ENCODE measurements at regions not wholly inside any gene's neighbourhood (a gene's known extent, or its start where the extent isn't known, plus 50 kb on each side); places are given as distances from the start of the nearest gene placed in this dataset.

- Histone ChIP-seq H4K20me1 (ENCODE audit: insufficient read depth, low read length) (no peaks in the 10 kb centered on the region), H3K4me1 (ENCODE audit: low read length) (no peaks in the 10 kb centered on the region), H3K4me3 (ENCODE audit: low read length) (no peak overlapping the region), H3K27ac (ENCODE audit: low read length) (no peak overlapping the region), H3K9ac (ENCODE audit: low read length) (no peak overlapping the region), H3K4me2 (ENCODE audit: low read length) (no peak overlapping the region), H3K79me2 (ENCODE audit: low read length) (no peaks in the 10 kb centered on the region), H3K9me3 (ENCODE audit: insufficient read depth, low read length) (no peaks in the 10 kb centered on the region), H3K27me3 (ENCODE audit: low read depth, low read length) (peaks cover 9% of the 10 kb centered on the region), H2AFZ (ENCODE audit: low read depth, low read length) (no peak overlapping the region), H3K36me3 (replicated peaks; ENCODE audit: low read depth, low read length) (no peaks in the 10 kb centered on the region)
- TF ChIP-seq, protein P1, sequence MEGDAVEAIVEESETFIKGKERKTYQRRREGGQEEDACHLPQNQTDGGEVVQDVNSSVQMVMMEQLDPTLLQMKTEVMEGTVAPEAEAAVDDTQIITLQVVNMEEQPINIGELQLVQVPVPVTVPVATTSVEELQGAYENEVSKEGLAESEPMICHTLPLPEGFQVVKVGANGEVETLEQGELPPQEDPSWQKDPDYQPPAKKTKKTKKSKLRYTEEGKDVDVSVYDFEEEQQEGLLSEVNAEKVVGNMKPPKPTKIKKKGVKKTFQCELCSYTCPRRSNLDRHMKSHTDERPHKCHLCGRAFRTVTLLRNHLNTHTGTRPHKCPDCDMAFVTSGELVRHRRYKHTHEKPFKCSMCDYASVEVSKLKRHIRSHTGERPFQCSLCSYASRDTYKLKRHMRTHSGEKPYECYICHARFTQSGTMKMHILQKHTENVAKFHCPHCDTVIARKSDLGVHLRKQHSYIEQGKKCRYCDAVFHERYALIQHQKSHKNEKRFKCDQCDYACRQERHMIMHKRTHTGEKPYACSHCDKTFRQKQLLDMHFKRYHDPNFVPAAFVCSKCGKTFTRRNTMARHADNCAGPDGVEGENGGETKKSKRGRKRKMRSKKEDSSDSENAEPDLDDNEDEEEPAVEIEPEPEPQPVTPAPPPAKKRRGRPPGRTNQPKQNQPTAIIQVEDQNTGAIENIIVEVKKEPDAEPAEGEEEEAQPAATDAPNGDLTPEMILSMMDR (IDR thresholded peaks at IDR 0.05; ENCODE audit: low read depth, low read length) = no peak
- no peak for TF ChIP-seq EZH2phosphoT487 (IDR thresholded peaks at IDR 0.05; ENCODE audit: low read depth)
These were observed 240.2 kb upstream of the CSF3R start for GRCh38 chr1:36722871-36723270.

DNA sequence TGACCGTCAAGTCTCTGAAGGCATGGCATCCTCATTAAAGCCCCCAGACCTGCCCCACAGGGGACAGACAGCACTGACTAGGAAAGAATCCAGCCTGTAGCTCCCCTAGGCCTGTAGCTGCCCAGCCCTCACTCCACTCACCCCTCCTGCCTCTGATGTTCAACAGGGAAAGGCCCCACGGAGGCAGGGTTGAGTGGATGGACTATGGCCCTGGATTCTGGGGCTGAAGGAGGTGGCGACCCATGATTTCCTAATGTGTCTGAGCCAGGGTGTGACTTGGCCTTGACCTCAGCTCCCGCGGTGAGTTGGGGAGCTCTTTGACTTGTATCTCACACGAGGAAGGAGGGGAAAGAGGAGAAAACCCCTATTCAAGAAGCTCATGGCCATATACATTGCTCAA, 238.5 kb upstream of the CSF3R start:
- H3K4me2 ChIP-seq (ENCODE audit: low read length) = no peak overlapping the region
- H3K36me3 ChIP-seq (replicated peaks; ENCODE audit: low read depth, low read length) = no peaks in the 10 kb centered on the region
- no peaks in the 10 kb centered on the region for H3K9me3 ChIP-seq (ENCODE audit: insufficient read depth, low read length)
- H3K79me2 ChIP-seq (ENCODE audit: low read length) = no peaks in the 10 kb centered on the region
- H4K20me1 ChIP-seq (ENCODE audit: insufficient read depth, low read length) = no peaks in the 10 kb centered on the region
- H3K9ac ChIP-seq (ENCODE audit: low read length) = no peak overlapping the region
- H2AFZ ChIP-seq (ENCODE audit: low read depth, low read length) = no peak overlapping the region
- no peak for TF ChIP-seq EZH2phosphoT487 (IDR thresholded peaks at IDR 0.05; ENCODE audit: low read depth)
- TF ChIP-seq, protein P1 (IDR thresholded peaks at IDR 0.05; ENCODE audit: low read depth, low read length) = no peak
- no peak overlapping the region for H3K27ac ChIP-seq (ENCODE audit: low read length)
- H3K27me3 ChIP-seq (ENCODE audit: low read depth, low read length) = peaks cover 9% of the 10 kb centered on the region
- no peak overlapping the region for H3K4me3 ChIP-seq (ENCODE audit: low read length)
- H3K4me1 ChIP-seq (ENCODE audit: low read length) = no peaks in the 10 kb centered on the region

DNA sequence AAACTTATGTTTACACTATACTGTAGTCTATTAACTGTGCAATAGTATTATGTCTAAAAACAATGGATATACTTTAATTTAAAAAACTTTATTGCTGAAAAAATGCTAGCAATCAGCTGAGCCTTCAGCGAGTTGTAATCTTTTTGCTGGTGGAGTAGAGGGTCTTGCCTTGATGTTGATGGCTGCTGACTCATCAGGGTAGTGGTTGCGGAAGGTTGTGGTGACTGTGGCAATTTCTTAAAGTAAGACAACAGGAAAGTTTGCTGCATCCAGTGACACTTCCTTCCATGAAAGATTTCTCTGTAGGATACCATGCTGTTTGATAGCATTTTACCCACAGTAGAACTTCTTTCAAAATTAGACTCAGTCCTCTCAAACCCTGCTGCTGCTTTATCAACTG, 234.7 kb upstream of the CSF3R start:
- Histone ChIP-seq H3K9me3 (ENCODE audit: insufficient read depth, low read length) (no peaks in the 10 kb centered on the region), H3K27me3 (ENCODE audit: low read depth, low read length) (peaks cover 16% of the 10 kb centered on the region), H4K20me1 (ENCODE audit: insufficient read depth, low read length) (no peaks in the 10 kb centered on the region), H3K27ac (ENCODE audit: low read length) (no peak overlapping the region), H3K36me3 (replicated peaks; ENCODE audit: low read depth, low read length) (no peaks in the 10 kb centered on the region), H3K4me2 (ENCODE audit: low read length) (no peak overlapping the region), H2AFZ (ENCODE audit: low read depth, low read length) (no peak overlapping the region), H3K9ac (ENCODE audit: low read length) (no peak overlapping the region), H3K4me1 (ENCODE audit: low read length) (no peaks in the 10 kb centered on the region), H3K79me2 (ENCODE audit: low read length) (no peaks in the 10 kb centered on the region), H3K4me3 (ENCODE audit: low read length) (no peak overlapping the region)
- TF ChIP-seq EZH2phosphoT487 (IDR thresholded peaks at IDR 0.05; ENCODE audit: low read depth) = no peak
- TF ChIP-seq, protein P1 (IDR thresholded peaks at IDR 0.05; ENCODE audit: low read depth, low read length) = no peak

DNA sequence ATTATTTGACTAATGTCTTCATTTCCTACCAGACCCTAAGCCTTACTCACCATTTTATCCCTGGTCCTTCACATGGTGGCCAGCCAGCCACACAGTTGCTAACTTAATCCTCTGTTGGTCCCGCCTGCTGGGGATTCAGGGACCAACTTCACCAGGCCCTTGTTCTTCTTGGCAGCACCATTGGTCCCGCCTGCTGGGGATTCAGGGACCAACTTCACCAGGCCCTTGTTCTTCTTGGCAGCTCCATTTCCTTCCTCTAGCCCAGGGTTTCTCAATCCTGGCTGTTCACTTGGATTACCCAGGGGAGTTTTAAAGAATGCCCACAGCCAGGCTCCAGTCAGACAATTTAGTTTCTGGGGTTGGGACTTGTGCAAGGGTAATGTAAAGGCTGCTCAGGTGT, 233.1 kb upstream of the CSF3R start:
- H3K27ac ChIP-seq (ENCODE audit: low read length) = no peak overlapping the region
- H3K9me3 ChIP-seq (ENCODE audit: insufficient read depth, low read length) = no peaks in the 10 kb centered on the region
- TF ChIP-seq, protein P1 (IDR thresholded peaks at IDR 0.05; ENCODE audit: low read depth, low read length) = no peak
- no peak for TF ChIP-seq EZH2phosphoT487 (IDR thresholded peaks at IDR 0.05; ENCODE audit: low read depth)
- H2AFZ ChIP-seq (ENCODE audit: low read depth, low read length) = no peak overlapping the region
- H3K9ac ChIP-seq (ENCODE audit: low read length) = no peak overlapping the region
- H3K36me3 ChIP-seq (replicated peaks; ENCODE audit: low read depth, low read length) = no peaks in the 10 kb centered on the region
- H3K27me3 ChIP-seq (ENCODE audit: low read depth, low read length) = peaks cover 22% of the 10 kb centered on the region; the same call in 1 of the 2 replicates
- no peak overlapping the region for H3K4me2 ChIP-seq (ENCODE audit: low read length)
- H3K4me3 ChIP-seq (ENCODE audit: low read length) = no peak overlapping the region
- H3K79me2 ChIP-seq (ENCODE audit: low read length) = no peaks in the 10 kb centered on the region
- H3K4me1 ChIP-seq (ENCODE audit: low read length) = no peaks in the 10 kb centered on the region
- H4K20me1 ChIP-seq (ENCODE audit: insufficient read depth, low read length) = no peaks in the 10 kb centered on the region
